MV-4-11 (cell line): ENCODE measurements at regions not wholly inside any gene's neighbourhood (a gene's known extent, or its start where the extent isn't known, plus 50 kb on each side); places are given as distances from the start of the nearest gene placed in this dataset.
"Not testable (repeated sequence)": the region's sequence is repeated elsewhere in the genome, so short reads cannot be mapped to it uniquely, and the experiment has no call there.

Source experiments
- DNase-seq: peaks from one replicate; lab custom pipeline; 2025; lab: John Stamatoyannopoulos, UW

DNA sequence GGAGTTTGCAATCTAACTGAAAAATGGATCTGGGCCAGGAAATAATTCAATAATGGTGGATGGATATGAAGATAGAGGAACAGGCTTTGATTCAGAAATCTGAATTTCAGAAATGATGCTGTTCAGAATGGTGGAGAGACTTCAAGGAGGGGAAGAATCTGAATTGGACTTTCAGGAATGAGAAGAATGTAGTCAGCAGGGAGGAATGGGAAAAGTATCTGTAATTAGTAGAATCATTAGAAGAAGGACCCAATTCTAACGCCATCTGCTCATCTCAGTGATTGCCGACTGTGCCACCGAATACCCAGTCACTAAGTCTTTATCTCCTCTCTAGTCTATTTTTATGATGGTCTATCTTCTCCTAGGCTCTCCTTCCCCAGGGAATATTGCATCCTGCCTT lies 363.2 kb downstream of the GALC start:
- no peak for DNase-seq

DNA sequence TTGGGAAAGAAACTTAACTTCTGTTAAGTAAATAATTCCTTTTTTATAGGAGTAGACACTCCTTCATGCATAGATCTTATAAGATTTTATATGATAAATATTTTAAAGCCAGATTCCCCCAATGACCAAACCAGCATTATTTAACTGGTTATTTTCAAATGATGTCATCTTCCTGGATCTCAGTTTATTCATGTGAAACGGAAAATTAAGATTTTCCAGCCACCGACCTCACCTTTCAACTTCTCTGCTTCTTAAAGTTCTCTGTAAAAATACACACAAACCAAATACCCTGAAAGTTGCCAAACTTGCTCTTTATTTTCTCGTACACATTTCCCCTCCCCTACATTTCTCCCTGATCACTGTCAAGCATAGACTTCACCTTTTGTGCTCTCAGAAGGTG lies 364.2 kb downstream of the GALC start:
- no peak for DNase-seq

DNA sequence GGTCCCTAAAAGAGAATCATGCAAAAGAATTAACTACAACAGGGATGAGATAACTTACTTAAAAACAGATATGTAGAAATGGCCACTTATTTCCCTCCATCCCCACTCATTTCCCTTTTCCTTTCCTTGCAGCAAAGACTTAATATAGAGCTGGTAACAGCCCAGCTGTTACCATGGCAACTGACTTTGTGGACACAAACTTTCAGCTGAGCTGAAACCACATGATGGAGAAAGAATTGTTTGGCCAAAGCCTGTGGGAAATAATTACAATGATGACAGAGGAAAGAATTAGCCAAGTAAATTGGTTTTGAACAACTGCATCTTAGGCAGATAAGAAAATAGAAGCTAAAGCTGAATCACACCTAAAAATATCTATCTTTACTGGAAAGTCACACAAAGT lies 364.9 kb downstream of the GALC start:
- DNase-seq, result peak; percentile 99

DNA sequence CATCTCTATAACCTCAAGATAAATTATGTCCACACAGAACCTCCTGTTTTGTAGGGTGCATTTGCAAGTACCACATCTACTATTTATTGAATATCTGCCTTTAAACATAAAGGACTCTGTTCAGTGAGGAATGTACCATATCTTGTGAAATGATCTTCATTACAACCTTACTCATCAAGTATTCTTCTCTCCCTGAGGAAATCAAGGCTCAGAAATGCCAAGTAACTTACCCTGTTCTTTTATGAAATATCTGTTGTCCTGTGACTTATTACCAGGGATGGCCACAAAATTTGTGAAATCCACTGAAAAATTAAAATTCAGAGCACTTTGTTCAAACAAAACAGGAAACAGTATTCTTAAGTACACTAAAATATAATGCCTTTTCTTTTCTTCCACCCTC lies 366.7 kb downstream of the GALC start:
- no peak for DNase-seq

- no peak for DNase-seq
These were observed 369.4 kb downstream of the GALC start for GRCh38 chr14:87623616-87624015.

- peak; percentile 83 for DNase-seq
These were observed 375.9 kb downstream of the GALC start for GRCh38 chr14:87617079-87617478.

DNA sequence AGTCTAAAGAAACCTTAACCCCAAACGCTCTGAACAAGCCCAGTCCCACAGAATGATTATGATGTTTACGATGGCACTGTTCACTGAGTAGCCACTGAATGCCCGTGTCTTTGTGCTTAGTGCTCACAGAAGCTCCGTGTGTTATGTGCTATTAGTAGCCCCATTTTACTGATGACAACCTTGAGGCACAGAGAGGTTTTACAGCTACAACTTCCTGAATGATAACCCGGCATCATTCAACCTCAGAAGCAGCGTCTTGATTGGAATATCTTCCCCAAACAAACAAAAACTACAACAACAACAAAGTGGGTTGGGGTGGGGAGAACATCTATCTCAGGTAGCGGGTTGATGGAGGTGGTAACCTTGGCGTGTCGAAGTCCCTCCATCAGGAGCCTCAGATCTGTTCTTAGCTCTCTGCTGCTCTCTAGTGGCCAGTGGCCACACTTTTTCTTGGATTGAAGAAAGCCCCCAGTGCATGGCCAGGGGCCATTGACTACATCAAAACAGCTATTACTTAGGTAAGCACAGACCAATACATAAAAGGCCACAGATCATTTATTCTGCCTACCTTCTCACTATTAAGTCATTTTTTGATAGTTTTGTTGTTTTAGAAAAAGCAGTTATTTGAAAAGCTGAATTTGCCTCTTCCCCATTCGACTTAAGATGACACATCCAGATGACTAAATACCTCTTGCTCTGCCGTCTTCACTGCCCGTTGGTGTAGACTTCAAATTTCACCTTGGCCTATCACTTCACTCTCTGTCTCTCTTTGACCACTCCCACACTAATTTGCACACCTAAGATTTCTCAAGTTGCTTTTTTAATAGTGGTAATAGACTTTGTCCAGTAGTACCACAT lies 376.9 kb downstream of the GALC start:
- peak; percentile 65 for DNase-seq

DNA sequence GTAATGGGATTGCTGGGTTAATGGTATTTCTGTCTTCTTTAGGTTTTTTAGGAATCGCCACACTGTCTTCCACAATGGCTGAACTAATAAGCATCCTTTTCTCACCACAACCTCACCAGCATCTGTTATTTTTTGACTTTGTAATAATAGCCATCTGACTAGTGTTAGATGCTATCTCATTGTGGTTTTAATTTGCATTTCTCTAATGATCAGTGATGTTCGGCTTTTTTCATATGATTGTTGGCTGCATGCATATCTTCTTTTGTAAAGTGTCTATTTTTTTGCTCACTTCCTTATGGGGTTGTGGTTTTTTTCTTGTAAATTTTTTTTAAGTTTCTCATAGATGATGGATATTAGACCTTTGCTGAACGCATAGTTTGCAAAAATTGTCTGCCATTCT lies 377.9 kb downstream of the GALC start:
- DNase-seq, result no peak

GRCh38 chr14:87613881-87614280 lies 379.1 kb downstream of the GALC start:
- DNase-seq, result no peak

GRCh38 chr14:87607056-87607455 lies 385.9 kb downstream of the GALC start:
- not testable (repeated sequence) for DNase-seq

DNA sequence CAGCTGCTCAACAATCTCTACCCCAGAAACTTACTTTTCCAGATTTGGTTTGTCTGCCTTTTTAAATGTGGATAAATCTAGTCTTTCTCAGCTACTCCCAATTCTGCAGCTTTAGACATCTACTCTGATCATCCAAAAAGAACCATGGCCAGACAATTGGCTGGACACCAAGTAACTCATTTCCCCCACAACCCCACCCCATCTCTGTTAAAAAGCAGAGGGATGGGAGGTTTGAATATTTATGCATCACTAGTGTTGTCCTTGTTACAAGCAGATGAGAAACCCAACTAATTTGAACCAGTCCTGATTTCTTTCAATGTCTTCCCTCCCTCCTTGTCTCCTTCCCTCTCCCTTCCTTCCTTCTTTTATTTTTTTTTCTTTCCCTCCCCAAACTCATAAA lies 391.9 kb downstream of the GALC start:
- DNase-seq, result no peak

DNA sequence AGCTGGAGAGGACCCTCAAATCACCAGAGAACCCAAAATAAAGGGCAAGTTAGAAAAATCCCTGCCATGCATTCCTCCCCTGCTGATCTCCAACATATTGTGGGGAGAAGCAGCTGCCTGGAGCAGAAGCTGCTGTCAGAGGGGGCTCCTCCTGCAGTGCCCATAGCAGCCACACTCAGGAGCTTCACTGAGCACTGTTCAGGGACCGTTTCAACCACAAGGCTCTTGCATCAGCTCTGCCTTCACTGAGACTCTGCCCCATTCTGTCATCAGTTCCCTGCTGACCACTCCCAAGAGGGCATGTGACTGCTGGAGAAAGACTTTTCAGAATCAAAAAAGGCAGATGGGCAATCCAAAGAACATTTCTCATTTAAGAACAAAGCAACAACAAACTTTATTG lies 392.7 kb downstream of the GALC start:
- peak; percentile 84 for DNase-seq

GRCh38 chr14:87581298-87581697 lies 411.7 kb downstream of the GALC start:
- no peak for DNase-seq

GRCh38 chr14:87579036-87579435 lies 413.9 kb downstream of the GALC start:
- no peak for DNase-seq

DNA sequence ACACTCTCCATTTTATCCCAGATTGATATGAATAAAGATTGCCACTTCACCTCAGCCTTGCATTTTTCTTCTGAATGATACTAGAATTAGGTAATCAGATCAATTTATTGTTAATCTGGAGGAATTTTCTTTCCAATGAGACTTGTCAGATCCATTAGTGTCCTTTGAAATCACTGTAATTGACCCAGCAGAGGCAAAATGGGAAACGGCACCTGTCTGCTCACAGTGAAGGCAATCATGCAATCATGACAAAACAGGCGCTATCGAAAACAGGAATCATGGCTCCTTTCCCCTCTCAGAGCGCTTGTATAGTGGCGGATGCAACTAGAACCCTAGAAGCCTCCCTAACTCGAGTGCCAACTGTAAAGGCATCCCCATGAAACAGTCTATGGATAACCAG lies 417.6 kb downstream of the GALC start:
- no peak for DNase-seq

DNA sequence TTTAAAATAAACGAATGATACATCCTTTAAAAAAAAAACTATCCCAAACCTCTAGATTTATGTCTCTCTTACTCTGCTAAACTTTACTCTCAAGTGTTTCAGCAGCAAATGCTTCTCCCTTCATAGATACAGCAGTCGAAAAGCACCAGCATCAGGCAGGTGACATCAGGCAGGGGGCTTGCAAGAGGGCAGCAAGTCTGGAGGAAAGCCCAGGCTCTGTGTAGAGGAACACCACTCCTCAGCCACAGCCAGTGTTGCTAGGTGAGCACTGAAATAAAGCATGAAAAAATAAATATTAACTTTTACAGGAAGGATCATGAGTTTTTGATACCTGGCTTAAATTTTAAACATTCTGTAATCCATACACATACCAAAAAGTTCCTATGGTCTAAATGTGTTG lies 419.4 kb downstream of the GALC start:
- no peak for DNase-seq

DNA sequence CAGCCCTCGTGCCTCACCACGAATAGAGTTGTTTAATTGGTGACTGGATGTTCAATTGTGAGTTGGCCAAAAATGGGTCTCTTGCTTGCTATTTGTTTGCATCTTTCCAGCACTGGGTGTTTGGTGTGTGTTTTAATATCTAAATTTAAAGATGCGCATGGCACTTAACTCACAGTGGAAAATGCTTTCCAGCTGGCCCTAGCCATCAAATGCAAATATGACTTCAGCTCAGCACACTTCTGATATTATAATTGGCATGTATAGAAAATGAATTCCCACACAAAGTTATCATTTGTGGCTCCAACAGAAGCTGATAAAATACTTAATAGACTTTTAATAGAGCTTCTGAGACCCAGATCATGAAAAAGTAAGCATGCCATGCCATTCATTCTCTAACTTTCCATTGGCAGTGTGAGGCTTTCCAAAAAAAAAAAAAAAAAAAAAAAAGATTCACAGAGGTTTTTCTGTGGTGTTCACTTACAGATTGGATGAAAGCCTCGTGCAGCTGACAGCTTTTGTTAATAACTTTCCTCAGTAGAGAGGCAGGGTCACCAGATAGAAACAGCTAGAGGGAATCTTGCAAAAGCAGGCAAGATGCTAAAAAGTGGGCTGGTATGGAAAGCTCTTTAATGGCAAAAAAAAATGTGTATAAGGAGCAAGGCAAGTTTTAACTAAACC lies 425.2 kb downstream of the GALC start:
- DNase-seq, result no peak

- no peak for DNase-seq
These were observed 426.0 kb downstream of the GALC start for GRCh38 chr14:87566991-87567390.

DNA sequence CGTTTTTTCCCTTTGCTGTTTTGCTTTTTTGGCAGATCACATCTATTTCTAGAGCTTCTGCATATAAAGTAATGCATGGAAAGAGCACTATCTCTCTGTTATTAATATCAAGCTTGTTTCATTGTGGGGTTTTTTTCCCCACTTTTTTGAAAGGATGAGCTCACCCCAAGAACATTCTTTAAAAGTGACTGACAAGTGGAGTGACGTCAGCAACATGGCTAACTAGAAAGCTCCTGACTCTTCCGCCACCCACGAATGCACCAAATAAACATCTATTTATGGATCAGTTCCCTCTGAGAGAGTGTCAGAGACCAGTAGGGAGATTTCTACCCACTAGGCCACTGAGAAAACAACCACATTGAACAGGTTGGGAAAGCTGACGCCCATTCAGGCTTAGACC lies 445.4 kb downstream of the GALC start:
- no peak for DNase-seq

- DNase-seq, result no peak
These were observed 450.7 kb downstream of the GALC start for GRCh38 chr14:87542288-87542687.

GRCh38 chr14:87540339-87540738 lies 452.6 kb downstream of the GALC start:
- DNase-seq, result no peak

DNA sequence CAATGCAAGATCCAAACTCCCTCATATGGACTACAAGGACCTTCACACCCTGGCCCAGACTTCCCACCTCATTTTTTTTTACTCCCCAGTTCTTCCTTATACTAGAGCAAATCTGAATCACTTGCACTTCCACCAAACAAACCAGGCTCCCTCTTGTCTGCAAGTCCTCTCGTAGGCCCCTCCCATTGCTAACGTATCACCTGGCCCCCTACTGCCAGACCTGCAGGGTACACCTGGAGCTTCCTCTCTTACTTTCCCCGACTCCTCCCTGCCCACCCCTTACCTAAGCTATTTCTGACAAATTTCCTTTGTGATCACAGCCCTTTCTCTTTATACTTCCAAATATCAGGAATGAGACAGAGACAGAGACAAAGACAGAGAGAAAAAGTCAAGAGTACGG lies 463.9 kb downstream of the GALC start:
- DNase-seq, result no peak

- DNase-seq, result no peak
These were observed 466.3 kb downstream of the GALC start for GRCh38 chr14:87526731-87527130.

DNA sequence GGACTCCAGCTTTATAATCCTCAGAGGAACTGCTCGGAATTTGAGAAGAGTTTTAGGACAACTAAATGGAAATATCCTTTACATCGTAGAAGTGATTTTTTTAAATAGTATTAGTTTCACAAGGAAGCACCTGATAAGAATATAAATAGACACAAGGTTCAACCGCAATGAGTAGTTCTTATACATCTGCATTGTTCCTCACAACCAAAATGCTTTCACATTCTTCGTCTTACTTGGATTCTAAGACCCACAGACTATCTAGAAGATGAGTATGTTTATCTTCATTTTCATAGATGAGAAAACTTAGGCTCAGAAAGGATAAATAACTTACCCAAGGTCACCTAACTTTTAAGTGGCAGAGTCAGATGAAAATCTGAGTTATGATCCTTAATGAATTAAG lies 469.0 kb downstream of the GALC start:
- no peak for DNase-seq
